DND-41 (cell line): ENCODE measurements at regions not wholly inside any gene's neighbourhood (a gene's known extent, or its start where the extent isn't known, plus 50 kb on each side); places are given as distances from the start of the nearest gene placed in this dataset.

Experiments used
- ATAC-seq: fragments of 200-7000 bp; cut with Tn5 transposase; 3 replicates; pipeline ENCODE4 v1.9.1; 2021; ENCODE audit warnings: low read depth; ENCODE audit not compliant: insufficient read depth
- DNase-seq: peaks from one replicate; pipeline ENCODE4 v3.0.0-alpha.2; 2020
- H2AFZ ChIP-seq: 2 replicates; pipeline ENCODE4 v1.6.0; 2012; ENCODE audit warnings: low read depth, low read length
- H3K27ac ChIP-seq: 2 replicates; pipeline ENCODE4 v1.5.1; 2012; ENCODE audit warnings: low read length, inconsistent platforms
- H3K27me3 ChIP-seq: fragments of 200-600 bp; sonication (generic); 2 replicates; pipeline ENCODE4 v1.6.0; 2012; ENCODE audit warnings: low read length, mild to moderate bottlenecking, inconsistent platforms; ENCODE audit not compliant: insufficient read depth, poor library complexity
- H3K36me3 ChIP-seq: 2 replicates; pipeline ENCODE4 v1.5.1; 2012; ENCODE audit warnings: low read length, inconsistent platforms; ENCODE audit not compliant: insufficient read depth
- H3K4me1 ChIP-seq: 2 replicates; pipeline ENCODE4 v1.5.1; 2012; ENCODE audit warnings: mild to moderate bottlenecking, low read length; ENCODE audit not compliant: insufficient read depth
- H3K4me2 ChIP-seq: 2 replicates; pipeline ENCODE4 v1.6.0; 2012; ENCODE audit warnings: mild to moderate bottlenecking, moderate library complexity, low read length, inconsistent platforms; ENCODE audit not compliant: insufficient read depth
- H3K4me3 ChIP-seq, 2 experiments: fragments of 200-600 bp in 1 of 2; shearing (Covaris generic) in 1 of 2; 2 replicates each; pipeline ENCODE4 v1.5.1; 2012 to 2016; ENCODE audit warnings: inconsistent platforms in 2 of 2, low read length in 2 of 2, mild to moderate bottlenecking in 2 of 2, low read depth in 1 of 2, moderate library complexity in 1 of 2
- H3K79me2 ChIP-seq: 2 replicates; pipeline ENCODE4 v1.6.0; 2012; ENCODE audit warnings: low read length, inconsistent platforms; ENCODE audit not compliant: insufficient read depth
- H3K9ac ChIP-seq: 2 replicates; pipeline ENCODE4 v1.6.0; 2012; ENCODE audit warnings: low read depth, mild to moderate bottlenecking, inconsistent platforms, low read length, moderate library complexity
- H3K9me3 ChIP-seq: 2 replicates; pipeline ENCODE4 v1.5.1; 2012; ENCODE audit warnings: low read length, moderate library complexity, mild to moderate bottlenecking, inconsistent platforms; ENCODE audit not compliant: insufficient read depth, severe bottlenecking
- H4K20me1 ChIP-seq: 2 replicates; pipeline ENCODE4 v1.6.0; 2012; ENCODE audit warnings: low read length; ENCODE audit not compliant: insufficient read depth
- CTCF ChIP-seq: IDR thresholded peaks from 2 replicates; pipeline ENCODE4 v1.5.1; 2012; ENCODE audit warnings: borderline replicate concordance, low read length, moderate library complexity, mild to moderate bottlenecking; ENCODE audit not compliant: poor library complexity, severe bottlenecking; ENCODE audit errors: extremely low read depth
- EZH2 ChIP-seq: IDR thresholded peaks from 3 replicates; pipeline ENCODE4 v1.6.1; 2012; ENCODE audit warnings: borderline replicate concordance, low read depth, mild to moderate bottlenecking, moderate library complexity, low read length, inconsistent platforms; ENCODE audit not compliant: severe bottlenecking

- ATAC-seq (no peak), DNase-seq (no peak)
- Histone ChIP-seq H3K9me3 (no peaks in the 10 kb centered on the region), H3K27ac (no peak overlapping the region), H3K4me1 (no peaks in the 10 kb centered on the region), H3K79me2 (no peaks in the 10 kb centered on the region), H3K4me2 (no peak overlapping the region), H3K9ac (no peak overlapping the region), H2AFZ (no peak overlapping the region), H3K27me3 (no peaks in the 10 kb centered on the region), H3K36me3 (no peaks in the 10 kb centered on the region), H4K20me1 (no peaks in the 10 kb centered on the region), H3K4me3 (no peak overlapping the region)
- no peak for TF ChIP-seq CTCF
- TF ChIP-seq EZH2 = no peak
Observed at GRCh38 chr9:94479757-94480156, 75.1 kb upstream of the PCAT7 start.

- ATAC-seq = no peak
- no peaks in the 10 kb centered on the region for H3K9me3 ChIP-seq
- H3K4me2 ChIP-seq = no peak overlapping the region
Observed at GRCh38 chr9:94480205-94480604, 74.7 kb upstream of the PCAT7 start.

GRCh38 chr9:94482110-94482509, 72.8 kb upstream of the PCAT7 start:
- H3K4me3 ChIP-seq = no peak overlapping the region

More at GRCh38 chr9:94480205-94480604, 74.7 kb upstream of the PCAT7 start:
- TF ChIP-seq CTCF = no peak
- TF ChIP-seq EZH2 = no peak
- H4K20me1 ChIP-seq = no peaks in the 10 kb centered on the region
- H3K36me3 ChIP-seq = no peaks in the 10 kb centered on the region
- no peak overlapping the region for H3K4me3 ChIP-seq
- H3K27me3 ChIP-seq = no peaks in the 10 kb centered on the region
- H2AFZ ChIP-seq = no peak overlapping the region
- H3K79me2 ChIP-seq = no peaks in the 10 kb centered on the region
- DNase-seq = no peak
- H3K27ac ChIP-seq = no peak overlapping the region
- H3K4me1 ChIP-seq = no peaks in the 10 kb centered on the region
- H3K9ac ChIP-seq = no peak overlapping the region

More at GRCh38 chr9:94482110-94482509, 72.8 kb upstream of the PCAT7 start:
- H3K27me3 ChIP-seq = no peaks in the 10 kb centered on the region
- no peak overlapping the region for H2AFZ ChIP-seq
- H3K79me2 ChIP-seq = no peaks in the 10 kb centered on the region
- H3K9ac ChIP-seq = no peak overlapping the region
- H3K27ac ChIP-seq = no peak overlapping the region
- no peaks in the 10 kb centered on the region for H3K4me1 ChIP-seq
- no peaks in the 10 kb centered on the region for H4K20me1 ChIP-seq
- ATAC-seq (no peak), DNase-seq (no peak)
- TF ChIP-seq EZH2 (no peak), CTCF (no peak)
- no peak overlapping the region for H3K4me2 ChIP-seq
- H3K9me3 ChIP-seq = no peaks in the 10 kb centered on the region
- no peaks in the 10 kb centered on the region for H3K36me3 ChIP-seq
